Neural cell (in vitro differentiated cells): ENCODE measurements at regions not wholly inside any gene's neighbourhood (a gene's known extent, or its start where the extent isn't known, plus 50 kb on each side); places are given as distances from the start of the nearest gene placed in this dataset.

ENCODE experiments used
- H2AFZ ChIP-seq: fragments of 200-600, 300-800 bp; sonication (generic), shearing (Covaris generic); 2 replicates; pipeline ENCODE4 v1.6.0; 2014; ENCODE audit warnings: low read depth, mild to moderate bottlenecking, antibody characterized with exemption, low read length, moderate library complexity
- H3F3A ChIP-seq: fragments of 200-600 bp; shearing (Covaris generic); 2 replicates; pipeline ENCODE4 v1.6.1; 2016; ENCODE audit warnings: mild to moderate bottlenecking, moderate library complexity, mixed read lengths, antibody characterized with exemption, low read length; ENCODE audit not compliant: insufficient read depth, poor library complexity, severe bottlenecking
- H3K27ac ChIP-seq: fragments of 200-600, 300-800 bp; sonication (generic), shearing (Covaris generic); 2 replicates; pipeline ENCODE4 v1.5.1; 2014; ENCODE audit warnings: mild to moderate bottlenecking, low read length, moderate library complexity
- H3K27me3 ChIP-seq: fragments of 300-800, 200-600 bp; sonication (generic), shearing (Covaris generic); 2 replicates; pipeline ENCODE4 v1.6.0; 2014; ENCODE audit warnings: mild to moderate bottlenecking, low read depth, low read length, moderate library complexity; ENCODE audit not compliant: insufficient read depth
- H3K36me3 ChIP-seq: fragments of 300-800, 200-600 bp; sonication (generic), shearing (Covaris generic); 2 replicates; pipeline ENCODE4 v1.5.1; 2014; ENCODE audit warnings: mild to moderate bottlenecking, antibody characterized with exemption, low read length, moderate library complexity; ENCODE audit not compliant: insufficient read depth
- H3K4me2 ChIP-seq: fragments of 300-800, 200-600 bp; sonication (generic), shearing (Covaris generic); 2 replicates; pipeline ENCODE4 v1.6.0; 2014; ENCODE audit warnings: mild to moderate bottlenecking, low read length
- H3K4me3 ChIP-seq: fragments of 300-800, 200-600 bp; sonication (generic), shearing (Covaris generic); 2 replicates; pipeline ENCODE4 v1.5.1; 2014; ENCODE audit warnings: mild to moderate bottlenecking, low read length, moderate library complexity
- H3K79me2 ChIP-seq: fragments of 200-600 bp; shearing (Covaris generic); replicated peaks from 2 replicates; pipeline ENCODE4 v1.6.0; 2014; ENCODE audit warnings: mild to moderate bottlenecking, low read length, moderate library complexity; ENCODE audit not compliant: insufficient read depth
- H3K9ac ChIP-seq: fragments of 300-800, 200-600 bp; sonication (generic), shearing (Covaris generic); 2 replicates; pipeline ENCODE4 v1.6.1; 2016; ENCODE audit warnings: mild to moderate bottlenecking, low read length, mixed read lengths
- H3K9me2 ChIP-seq: fragments of 200-600 bp; shearing (Covaris generic); 2 replicates; pipeline ENCODE4 v1.6.1; 2016; ENCODE audit warnings: mild to moderate bottlenecking, low read length, mixed read lengths; ENCODE audit not compliant: insufficient read depth
- H3K9me3 ChIP-seq: fragments of 200-600, 300-800 bp; sonication (generic), shearing (Covaris generic); 2 replicates; pipeline ENCODE4 v1.6.1; 2016; ENCODE audit warnings: mild to moderate bottlenecking, mixed run types, low read length, moderate library complexity, mixed read lengths
- H4K20me1 ChIP-seq: fragments of 200-600 bp; shearing (Covaris generic); 2 replicates; pipeline ENCODE4 v1.6.1; 2016; ENCODE audit warnings: mild to moderate bottlenecking, mixed run types; ENCODE audit not compliant: insufficient read depth
- EP300 ChIP-seq: fragments of 450-650 bp; conservative IDR thresholded peaks from 2 replicates; pipeline ENCODE4 v1.6.1; 2014; ENCODE audit warnings: antibody characterized with exemption, mild to moderate bottlenecking, moderate library complexity; ENCODE audit not compliant: poor library complexity, severe bottlenecking
- EZH2 ChIP-seq: fragments of 200-600, 300-800 bp; shearing (Covaris generic), sonication (generic); IDR thresholded peaks from 2 replicates; pipeline ENCODE4 v1.6.1; 2014; ENCODE audit warnings: antibody characterized with exemption, low read length, borderline replicate concordance, mild to moderate bottlenecking; ENCODE audit not compliant: insufficient read depth, poor library complexity, severe bottlenecking
- MXI1 ChIP-seq: fragments of 450-650 bp; conservative IDR thresholded peaks from 2 replicates; pipeline ENCODE4 v1.6.1; 2014; ENCODE audit warnings: antibody characterized with exemption, mild to moderate bottlenecking; ENCODE audit not compliant: poor library complexity, severe bottlenecking
- POLR2AphosphoS5 ChIP-seq: IDR thresholded peaks from 2 replicates; pipeline ENCODE4 v1.6.1; 2012
- RAD21 ChIP-seq: fragments of 450-650 bp; conservative IDR thresholded peaks from 2 replicates; pipeline ENCODE4 v1.6.1; 2014; ENCODE audit warnings: antibody characterized with exemption, mild to moderate bottlenecking, moderate library complexity
- SMC3 ChIP-seq: fragments of 450-650 bp; conservative IDR thresholded peaks from 2 replicates; pipeline ENCODE4 v1.6.1; 2014; ENCODE audit warnings: antibody characterized with exemption, mild to moderate bottlenecking, moderate library complexity; ENCODE audit not compliant: poor library complexity
- TAF1 ChIP-seq: IDR thresholded peaks from 2 replicates; pipeline ENCODE4 v1.6.1; 2012; ENCODE audit warnings: low read depth
- TF ChIP-seq, protein P1 (sequence below): fragments of 450-650 bp; IDR thresholded peaks from 2 replicates; pipeline ENCODE4 v1.5.1; 2014; ENCODE audit warnings: antibody characterized with exemption, mild to moderate bottlenecking, moderate library complexity; ENCODE audit not compliant: poor library complexity, severe bottlenecking
- TF ChIP-seq, protein P2 (sequence below): IDR thresholded peaks from 2 replicates; pipeline ENCODE4 v1.6.1; 2012; ENCODE audit warnings: borderline replicate concordance

DNA sequence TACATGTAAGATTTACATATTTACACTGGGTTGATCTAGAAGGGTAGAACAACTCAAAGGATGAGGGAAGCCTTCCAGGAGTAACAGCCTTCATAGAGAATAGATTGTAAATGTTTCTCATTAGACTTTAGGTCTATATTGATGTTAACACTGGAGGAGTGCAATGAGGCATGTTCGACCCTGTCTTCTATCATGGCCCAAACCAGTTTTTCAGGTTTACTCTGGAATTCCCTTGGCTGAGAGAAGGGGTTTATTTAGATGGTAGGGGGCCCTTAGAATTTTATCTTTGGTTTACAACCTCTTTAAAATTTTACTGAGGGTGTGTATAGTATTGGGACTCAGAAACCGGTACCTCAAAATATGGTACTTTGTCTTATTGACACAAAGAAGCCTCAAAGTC lies 634.9 kb upstream of the PIK3C3 start:
- no peaks in the 10 kb centered on the region for H3K27me3 ChIP-seq
- H3K9ac ChIP-seq: no peak overlapping the region
- no peaks in the 10 kb centered on the region for H3F3A ChIP-seq
- no peak overlapping the region for H2AFZ ChIP-seq
- H3K9me2 ChIP-seq: no peaks in the 10 kb centered on the region
- no peaks in the 10 kb centered on the region for H4K20me1 ChIP-seq
- no peak overlapping the region for H3K27ac ChIP-seq
- no peaks in the 10 kb centered on the region for H3K9me3 ChIP-seq
- no peak overlapping the region for H3K4me3 ChIP-seq
- H3K79me2 ChIP-seq: no peaks in the 10 kb centered on the region
- H3K36me3 ChIP-seq: no peaks in the 10 kb centered on the region
- no peak overlapping the region for H3K4me2 ChIP-seq
- TF ChIP-seq MXI1: no peak
- TF ChIP-seq POLR2AphosphoS5: no peak
- no peak for TF ChIP-seq EP300
- TF ChIP-seq, protein P1, sequence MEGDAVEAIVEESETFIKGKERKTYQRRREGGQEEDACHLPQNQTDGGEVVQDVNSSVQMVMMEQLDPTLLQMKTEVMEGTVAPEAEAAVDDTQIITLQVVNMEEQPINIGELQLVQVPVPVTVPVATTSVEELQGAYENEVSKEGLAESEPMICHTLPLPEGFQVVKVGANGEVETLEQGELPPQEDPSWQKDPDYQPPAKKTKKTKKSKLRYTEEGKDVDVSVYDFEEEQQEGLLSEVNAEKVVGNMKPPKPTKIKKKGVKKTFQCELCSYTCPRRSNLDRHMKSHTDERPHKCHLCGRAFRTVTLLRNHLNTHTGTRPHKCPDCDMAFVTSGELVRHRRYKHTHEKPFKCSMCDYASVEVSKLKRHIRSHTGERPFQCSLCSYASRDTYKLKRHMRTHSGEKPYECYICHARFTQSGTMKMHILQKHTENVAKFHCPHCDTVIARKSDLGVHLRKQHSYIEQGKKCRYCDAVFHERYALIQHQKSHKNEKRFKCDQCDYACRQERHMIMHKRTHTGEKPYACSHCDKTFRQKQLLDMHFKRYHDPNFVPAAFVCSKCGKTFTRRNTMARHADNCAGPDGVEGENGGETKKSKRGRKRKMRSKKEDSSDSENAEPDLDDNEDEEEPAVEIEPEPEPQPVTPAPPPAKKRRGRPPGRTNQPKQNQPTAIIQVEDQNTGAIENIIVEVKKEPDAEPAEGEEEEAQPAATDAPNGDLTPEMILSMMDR: no peak
- TF ChIP-seq, protein P2, sequence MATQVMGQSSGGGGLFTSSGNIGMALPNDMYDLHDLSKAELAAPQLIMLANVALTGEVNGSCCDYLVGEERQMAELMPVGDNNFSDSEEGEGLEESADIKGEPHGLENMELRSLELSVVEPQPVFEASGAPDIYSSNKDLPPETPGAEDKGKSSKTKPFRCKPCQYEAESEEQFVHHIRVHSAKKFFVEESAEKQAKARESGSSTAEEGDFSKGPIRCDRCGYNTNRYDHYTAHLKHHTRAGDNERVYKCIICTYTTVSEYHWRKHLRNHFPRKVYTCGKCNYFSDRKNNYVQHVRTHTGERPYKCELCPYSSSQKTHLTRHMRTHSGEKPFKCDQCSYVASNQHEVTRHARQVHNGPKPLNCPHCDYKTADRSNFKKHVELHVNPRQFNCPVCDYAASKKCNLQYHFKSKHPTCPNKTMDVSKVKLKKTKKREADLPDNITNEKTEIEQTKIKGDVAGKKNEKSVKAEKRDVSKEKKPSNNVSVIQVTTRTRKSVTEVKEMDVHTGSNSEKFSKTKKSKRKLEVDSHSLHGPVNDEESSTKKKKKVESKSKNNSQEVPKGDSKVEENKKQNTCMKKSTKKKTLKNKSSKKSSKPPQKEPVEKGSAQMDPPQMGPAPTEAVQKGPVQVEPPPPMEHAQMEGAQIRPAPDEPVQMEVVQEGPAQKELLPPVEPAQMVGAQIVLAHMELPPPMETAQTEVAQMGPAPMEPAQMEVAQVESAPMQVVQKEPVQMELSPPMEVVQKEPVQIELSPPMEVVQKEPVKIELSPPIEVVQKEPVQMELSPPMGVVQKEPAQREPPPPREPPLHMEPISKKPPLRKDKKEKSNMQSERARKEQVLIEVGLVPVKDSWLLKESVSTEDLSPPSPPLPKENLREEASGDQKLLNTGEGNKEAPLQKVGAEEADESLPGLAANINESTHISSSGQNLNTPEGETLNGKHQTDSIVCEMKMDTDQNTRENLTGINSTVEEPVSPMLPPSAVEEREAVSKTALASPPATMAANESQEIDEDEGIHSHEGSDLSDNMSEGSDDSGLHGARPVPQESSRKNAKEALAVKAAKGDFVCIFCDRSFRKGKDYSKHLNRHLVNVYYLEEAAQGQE: no peak
- no peak for TF ChIP-seq RAD21
- TF ChIP-seq EZH2: no peak
- no peak for TF ChIP-seq TAF1
- no peak for TF ChIP-seq SMC3

DNA sequence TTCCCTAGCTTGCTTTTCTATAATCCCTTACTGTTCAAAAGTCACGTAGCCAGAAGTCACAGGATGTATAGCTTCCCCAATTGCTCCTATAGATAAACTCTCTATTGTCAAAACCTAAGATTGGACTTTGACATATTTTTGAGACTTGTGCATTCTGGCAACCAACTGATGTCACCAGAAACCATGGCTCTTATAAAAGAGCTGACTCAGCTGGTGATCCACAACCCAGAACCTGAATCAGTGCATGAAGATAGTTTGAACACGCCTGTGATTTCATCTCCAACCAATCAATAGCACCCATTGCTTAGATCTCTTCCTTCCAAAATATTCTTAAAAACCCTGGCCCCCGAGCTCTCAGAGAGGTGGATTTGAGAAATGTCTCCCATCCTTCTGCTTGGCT lies 639.9 kb upstream of the PIK3C3 start:
- Histone ChIP-seq H3K27ac (no peak overlapping the region), H3K36me3 (no peaks in the 10 kb centered on the region), H3K27me3 (no peaks in the 10 kb centered on the region), H3K9me2 (no peaks in the 10 kb centered on the region), H3K4me3 (no peak overlapping the region), H3K9me3 (no peaks in the 10 kb centered on the region), H3F3A (no peaks in the 10 kb centered on the region), H3K4me2 (no peak overlapping the region), H3K9ac (no peak overlapping the region), H3K79me2 (no peaks in the 10 kb centered on the region), H4K20me1 (no peaks in the 10 kb centered on the region), H2AFZ (no peak overlapping the region)
- no peak for TF ChIP-seq EZH2
- TF ChIP-seq, protein P2: no peak
- no peak for TF ChIP-seq RAD21
- TF ChIP-seq, protein P1: no peak
- TF ChIP-seq MXI1: no peak
- no peak for TF ChIP-seq POLR2AphosphoS5
- no peak for TF ChIP-seq SMC3
- TF ChIP-seq EP300: no peak
- no peak for TF ChIP-seq TAF1
